IPS-NIHi7 (cell line): ENCODE measurements at regions not wholly inside any gene's neighbourhood (a gene's known extent, or its start where the extent isn't known, plus 50 kb on each side); places are given as distances from the start of the nearest gene placed in this dataset.
A peak's percentile ranks its signal among the peaks of the same experiment; 100 is the strongest.
"Not testable (repeated sequence)": the region's sequence is repeated elsewhere in the genome, so short reads cannot be mapped to it uniquely, and the experiment has no call there.

Source experiments
- DNase-seq: peaks from one replicate; pipeline ENCODE4 v3.0.0; 2012; ENCODE audit warnings: mixed read lengths; ENCODE audit errors: extremely low spot score

DNA sequence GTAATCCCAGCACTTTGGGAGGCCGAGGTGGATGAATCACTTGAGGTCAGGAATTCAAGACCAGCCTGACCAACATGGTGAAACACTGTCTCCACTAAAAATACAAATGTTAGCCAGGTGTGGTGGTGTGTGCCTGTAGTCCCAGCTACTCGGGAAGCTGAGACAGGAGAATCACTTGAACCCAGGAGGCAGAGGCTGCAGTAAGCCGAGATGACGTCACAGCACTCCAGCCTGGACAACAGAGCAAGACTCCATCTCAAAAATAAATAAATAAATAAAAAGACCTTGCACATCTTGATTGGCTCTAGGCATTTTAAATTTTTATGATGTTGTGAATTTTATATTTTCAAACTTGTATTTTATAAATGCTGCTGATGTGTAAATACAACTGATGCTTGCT is 141.7 kb downstream of the ARRDC3 start:
- DNase-seq: not testable (repeated sequence)

GRCh38 chr5:91240175-91240574 is 142.9 kb downstream of the ARRDC3 start:
- no peak for DNase-seq

DNA sequence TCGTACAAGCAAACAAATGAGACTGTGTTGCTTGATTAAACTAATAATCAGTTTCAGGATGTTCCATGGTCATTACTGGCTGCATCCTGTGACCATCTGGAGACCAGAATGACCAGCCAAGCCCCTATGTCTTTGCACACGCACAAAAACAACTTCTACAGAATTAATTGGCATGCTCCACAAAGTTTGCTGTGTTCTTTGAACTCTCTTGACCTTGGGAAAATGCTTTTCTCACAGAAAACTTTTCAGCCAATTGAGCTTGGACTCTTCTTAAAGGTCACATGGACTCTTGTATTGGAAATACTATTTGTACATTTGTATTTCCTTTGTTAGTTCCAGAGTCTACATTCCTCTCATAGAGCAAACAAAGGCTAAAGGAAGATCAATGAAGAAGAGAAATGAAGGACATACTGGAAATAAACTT is 147.8 kb downstream of the ARRDC3 start:
- no peak for DNase-seq

DNA sequence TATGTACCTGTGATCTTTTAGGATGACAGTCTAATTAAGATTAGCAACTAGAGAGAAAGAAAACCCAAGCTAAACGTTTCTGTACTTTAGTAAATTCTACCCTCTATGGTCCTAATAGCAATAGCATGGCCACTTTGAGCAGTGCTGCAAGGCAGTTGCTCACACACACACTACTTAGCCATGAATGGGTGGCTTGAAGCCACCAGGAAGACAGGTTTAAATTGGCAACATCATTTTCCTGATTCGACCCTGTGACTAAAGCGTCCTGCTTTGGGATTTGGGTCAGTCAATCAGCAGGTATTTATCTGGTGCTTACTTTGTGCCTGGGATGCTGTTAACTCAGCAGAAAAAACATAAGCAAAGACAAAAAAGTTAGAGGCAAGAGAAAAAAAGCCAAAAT is 150.6 kb downstream of the ARRDC3 start:
- no peak for DNase-seq

- no peak for DNase-seq
These were observed 153.9 kb downstream of the ARRDC3 start for GRCh38 chr5:91229031-91229727.

DNA sequence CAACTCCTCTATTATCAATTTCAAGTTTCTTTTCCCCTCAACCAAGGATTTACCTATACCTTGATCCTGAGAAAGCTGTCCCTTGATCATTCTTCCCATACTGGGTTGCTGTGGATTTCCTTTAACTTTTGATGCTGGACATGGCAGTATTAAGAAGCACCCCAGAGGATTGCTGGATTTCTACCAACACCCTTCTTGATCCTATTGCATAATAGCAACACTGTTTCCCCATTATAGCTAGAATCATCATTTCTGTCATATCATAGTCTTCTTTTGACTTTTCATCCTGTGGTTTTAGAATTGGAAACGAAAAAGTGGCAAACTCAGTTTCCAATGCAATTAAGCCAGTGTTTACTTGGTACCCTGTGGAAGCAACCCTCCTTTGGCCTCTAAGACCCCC is 154.9 kb downstream of the ARRDC3 start:
- DNase-seq: no peak

DNA sequence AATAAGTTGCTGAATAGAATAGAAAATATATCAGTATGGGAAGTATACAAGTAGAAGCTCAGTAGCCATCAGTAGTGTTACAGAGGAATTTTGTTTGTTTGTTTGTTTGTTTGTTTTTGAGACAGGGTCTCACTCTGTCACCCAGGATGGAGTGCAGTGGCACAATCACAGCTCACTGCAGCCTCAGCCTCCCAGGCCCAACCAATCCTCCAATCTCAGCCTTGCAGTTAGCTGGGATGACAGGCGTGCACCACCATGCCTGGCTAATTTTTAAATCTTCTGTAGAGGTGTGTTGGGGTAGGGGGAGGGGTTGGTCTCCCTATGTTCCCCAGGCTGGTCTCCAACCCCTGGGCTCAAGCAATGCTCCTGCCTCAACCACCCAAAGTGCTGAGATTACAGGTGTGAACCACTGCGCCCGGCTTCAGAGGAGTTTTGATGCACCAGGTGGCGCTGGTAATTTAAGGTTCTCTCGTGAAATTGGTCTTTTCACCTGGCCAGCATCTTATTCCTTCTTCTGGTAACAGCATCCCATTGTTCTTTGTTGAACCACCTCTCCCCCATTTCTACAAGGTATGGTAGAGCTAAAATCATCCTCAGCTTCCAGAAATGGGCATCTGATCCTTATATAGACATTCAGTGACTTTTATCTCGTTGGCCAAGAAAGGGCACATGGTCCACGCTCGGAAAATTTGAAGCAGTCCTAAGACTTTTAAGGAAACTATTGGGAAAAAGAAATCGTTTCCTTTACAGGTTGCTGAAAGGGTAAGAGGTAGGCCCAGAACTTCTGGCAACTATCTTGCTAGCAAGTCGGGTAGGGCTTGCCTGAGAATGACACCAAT is 157.1 kb downstream of the ARRDC3 start:
- peak; percentile 75 for DNase-seq

GRCh38 chr5:91224969-91225368 is 158.1 kb downstream of the ARRDC3 start:
- no peak for DNase-seq

GRCh38 chr5:91224456-91224855 is 158.7 kb downstream of the ARRDC3 start:
- no peak for DNase-seq

DNA sequence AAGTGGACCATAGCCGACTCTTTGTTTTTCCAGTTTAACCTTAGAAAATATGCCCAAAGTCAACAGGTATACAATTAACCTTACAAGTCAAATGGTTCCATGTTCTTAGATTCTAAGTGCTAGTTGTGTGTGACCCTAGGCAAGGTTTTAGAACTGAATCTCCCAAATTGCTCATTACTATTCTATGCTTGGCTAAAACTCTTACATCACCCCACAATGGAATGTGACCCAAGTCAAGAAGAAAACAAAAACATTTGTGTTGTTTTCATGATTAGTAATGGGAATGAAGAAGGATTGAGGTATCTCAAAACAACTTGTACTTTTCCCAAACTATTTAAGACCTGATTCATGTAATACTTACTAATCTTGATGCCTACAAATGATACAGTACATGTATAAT is 159.2 kb downstream of the ARRDC3 start:
- no peak for DNase-seq

DNA sequence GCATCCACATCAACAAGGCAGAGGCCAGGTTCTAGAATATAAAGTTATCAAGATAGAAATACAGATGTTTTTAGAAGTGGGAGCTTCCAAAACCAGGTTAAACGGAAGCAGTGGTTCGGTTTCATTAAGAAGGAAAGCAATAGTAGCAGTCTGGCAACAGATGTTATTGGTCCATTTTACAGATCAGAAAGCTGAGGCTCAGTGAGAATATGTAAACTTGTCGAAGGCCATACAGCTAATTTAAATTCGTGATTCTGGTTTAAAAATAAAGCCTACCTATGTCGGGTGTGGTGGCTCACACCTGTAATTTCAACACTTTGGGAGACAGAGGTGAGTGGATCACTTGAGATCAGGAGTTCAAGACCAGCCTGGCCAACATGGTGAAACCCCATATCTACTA is 160.6 kb downstream of the ARRDC3 start:
- no peak for DNase-seq

- DNase-seq: no peak
These were observed 161.2 kb downstream of the ARRDC3 start for GRCh38 chr5:91221917-91222316.

- DNase-seq: peak; percentile 58
These were observed 163.2 kb downstream of the ARRDC3 start for GRCh38 chr5:91219803-91220371.

DNA sequence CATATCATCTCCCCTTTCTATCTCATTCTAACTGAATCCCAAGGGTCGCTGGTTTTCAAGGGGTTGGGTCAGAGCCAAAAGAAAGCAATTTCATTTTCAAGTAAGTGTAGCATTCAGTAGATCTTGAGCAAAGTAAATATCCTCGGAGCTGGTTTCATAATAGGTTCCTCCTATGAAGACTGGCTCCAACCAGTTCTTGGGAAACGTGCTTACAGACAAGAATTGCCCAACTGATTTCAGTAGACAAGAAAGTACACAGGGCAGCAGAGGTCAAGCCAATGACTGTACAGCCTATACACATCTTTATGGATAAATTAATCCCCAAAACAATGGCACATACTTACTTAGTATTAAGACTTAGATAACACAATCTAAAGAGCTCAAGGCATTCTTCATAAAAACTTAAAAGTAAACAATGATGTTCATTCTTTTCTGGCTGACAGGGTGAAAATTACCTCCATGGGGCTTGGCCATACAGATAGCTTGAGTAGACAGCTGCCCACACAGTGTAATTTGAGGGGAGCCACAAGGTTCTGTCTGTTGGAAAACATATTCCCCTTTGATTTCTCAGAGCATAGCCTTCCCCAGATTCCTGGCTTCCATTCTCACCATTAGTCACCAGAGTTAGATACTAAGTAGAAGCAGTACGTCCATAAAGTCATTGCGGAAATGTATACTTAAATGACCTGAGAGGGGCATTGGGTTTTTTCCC is 163.9 kb downstream of the ARRDC3 start:
- no peak for DNase-seq

- no peak for DNase-seq
These were observed 165.3 kb downstream of the ARRDC3 start for GRCh38 chr5:91217859-91218258.

- no peak for DNase-seq
These were observed 168.5 kb downstream of the ARRDC3 start for GRCh38 chr5:91214571-91214970.
